ENCODE measurements at regions not wholly inside any gene's neighbourhood (a gene's known extent, or its start where the extent isn't known, plus 50 kb on each side); places are given as distances from the start of the nearest gene placed in this dataset.
"Not testable (repeated sequence)": the region's sequence is repeated elsewhere in the genome, so short reads cannot be mapped to it uniquely, and the experiment has no call there.

DNA sequence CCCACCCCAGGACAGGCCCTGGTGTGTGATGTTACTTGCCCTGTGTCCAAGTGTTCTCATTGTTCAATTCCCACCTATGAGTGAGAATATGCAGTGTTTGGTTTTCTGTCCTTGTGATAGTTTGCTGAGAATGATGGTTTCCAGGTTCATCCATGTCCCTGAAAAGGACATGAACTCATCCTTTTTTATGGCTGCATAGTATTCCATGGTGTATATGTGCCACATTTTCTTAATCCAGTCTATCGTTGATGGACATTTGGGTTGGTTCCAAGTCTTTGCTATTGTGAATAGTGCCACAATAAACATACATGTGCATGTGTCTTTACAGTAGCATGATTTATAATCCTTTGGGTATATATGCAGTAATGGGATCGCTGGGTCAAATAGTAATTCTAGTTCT, 340.2 kb upstream of the MEIS1 start:
- TF ChIP-seq, protein P1, sequence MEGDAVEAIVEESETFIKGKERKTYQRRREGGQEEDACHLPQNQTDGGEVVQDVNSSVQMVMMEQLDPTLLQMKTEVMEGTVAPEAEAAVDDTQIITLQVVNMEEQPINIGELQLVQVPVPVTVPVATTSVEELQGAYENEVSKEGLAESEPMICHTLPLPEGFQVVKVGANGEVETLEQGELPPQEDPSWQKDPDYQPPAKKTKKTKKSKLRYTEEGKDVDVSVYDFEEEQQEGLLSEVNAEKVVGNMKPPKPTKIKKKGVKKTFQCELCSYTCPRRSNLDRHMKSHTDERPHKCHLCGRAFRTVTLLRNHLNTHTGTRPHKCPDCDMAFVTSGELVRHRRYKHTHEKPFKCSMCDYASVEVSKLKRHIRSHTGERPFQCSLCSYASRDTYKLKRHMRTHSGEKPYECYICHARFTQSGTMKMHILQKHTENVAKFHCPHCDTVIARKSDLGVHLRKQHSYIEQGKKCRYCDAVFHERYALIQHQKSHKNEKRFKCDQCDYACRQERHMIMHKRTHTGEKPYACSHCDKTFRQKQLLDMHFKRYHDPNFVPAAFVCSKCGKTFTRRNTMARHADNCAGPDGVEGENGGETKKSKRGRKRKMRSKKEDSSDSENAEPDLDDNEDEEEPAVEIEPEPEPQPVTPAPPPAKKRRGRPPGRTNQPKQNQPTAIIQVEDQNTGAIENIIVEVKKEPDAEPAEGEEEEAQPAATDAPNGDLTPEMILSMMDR (IDR thresholded peaks at IDR 0.05), result not testable (repeated sequence)
- not testable (repeated sequence) for TF ChIP-seq POLR2A (IDR thresholded peaks at IDR 0.05)
